Keratinocyte (primary cell): ENCODE measurements at regions not wholly inside any gene's neighbourhood (a gene's known extent, or its start where the extent isn't known, plus 50 kb on each side); places are given as distances from the start of the nearest gene placed in this dataset.

Source experiments
- DNase-seq: peaks from one replicate; pipeline ENCODE4 v3.0.0-alpha.2; 2011; ENCODE audit warnings: low read depth, missing footprints, low spot score
- FAIRE-seq: peaks from 2 replicates; lab custom pipeline; 2011; peaks lifted over from hg19 to GRCh38; lab: Jason Lieb, UNC
- H2AFZ ChIP-seq: 2 replicates; pipeline ENCODE4 v1.6.0; 2012; ENCODE audit warnings: low read length, control low read depth, inconsistent platforms; ENCODE audit not compliant: control insufficient read depth
- H3K27ac ChIP-seq: 2 replicates; pipeline ENCODE4 v1.5.1; 2011; ENCODE audit warnings: low read length; ENCODE audit not compliant: control insufficient read depth, insufficient read depth
- H3K27me3 ChIP-seq: 3 replicates; pipeline ENCODE4 v1.6.0; 2011; ENCODE audit warnings: low read length; ENCODE audit not compliant: control insufficient read depth, insufficient read depth; ENCODE audit errors: extremely low read depth
- H3K36me3 ChIP-seq, 2 experiments: 2 replicates in 1 of 2; 3 replicates in 1 of 2; pipeline ENCODE4 v1.5.1; 2011; ENCODE audit warnings: low read length in 2 of 2, mild to moderate bottlenecking in 1 of 2; ENCODE audit not compliant: control insufficient read depth in 2 of 2, insufficient read depth in 2 of 2; ENCODE audit errors: extremely low read depth in 1 of 2
- H3K4me1 ChIP-seq: 3 replicates; pipeline ENCODE4 v1.5.1; 2011; ENCODE audit warnings: low read length; ENCODE audit not compliant: control insufficient read depth, insufficient read depth; ENCODE audit errors: extremely low read depth
- H3K4me2 ChIP-seq: 3 replicates; pipeline ENCODE4 v1.6.0; 2011; ENCODE audit warnings: low read depth, low read length; ENCODE audit not compliant: control insufficient read depth, insufficient read depth; ENCODE audit errors: extremely low read depth
- H3K4me3 ChIP-seq, 3 experiments: fragments of 200-600 bp in 1 of 3; sonication (generic) in 1 of 3; 2 replicates in 2 of 3; 3 replicates in 1 of 3; pipeline ENCODE4 v1.5.1; 2011 to 2016; ENCODE audit warnings: low read length in 3 of 3, mild to moderate bottlenecking in 3 of 3, control low read depth in 2 of 3, inconsistent platforms in 1 of 3, low read depth in 1 of 3, mixed read lengths in 1 of 3, mixed run types in 1 of 3, moderate library complexity in 1 of 3; ENCODE audit not compliant: control insufficient read depth in 2 of 3, insufficient read depth in 2 of 3; ENCODE audit errors: extremely low read depth in 1 of 3
- H3K79me2 ChIP-seq: 2 replicates; pipeline ENCODE4 v1.6.0; 2012; ENCODE audit warnings: low read length; ENCODE audit not compliant: control insufficient read depth, insufficient read depth
- H3K9ac ChIP-seq: 3 replicates; pipeline ENCODE4 v1.6.0; 2011; ENCODE audit warnings: low read length; ENCODE audit not compliant: control insufficient read depth, insufficient read depth; ENCODE audit errors: extremely low read depth
- H3K9me1 ChIP-seq: 3 replicates; pipeline ENCODE4 v1.6.0; 2011; ENCODE audit warnings: low read length; ENCODE audit not compliant: control insufficient read depth, insufficient read depth; ENCODE audit errors: extremely low read depth
- H3K9me3 ChIP-seq: 2 replicates; pipeline ENCODE4 v1.5.1; 2012; ENCODE audit warnings: low read depth, low read length; ENCODE audit not compliant: control insufficient read depth
- H4K20me1 ChIP-seq: 3 replicates; pipeline ENCODE4 v1.6.0; 2011; ENCODE audit warnings: low read length; ENCODE audit not compliant: control insufficient read depth, insufficient read depth; ENCODE audit errors: extremely low read depth
- CTCF ChIP-seq, 3 experiments: IDR thresholded peaks in 1 of 3; conservative IDR thresholded peaks in 1 of 3; optimal IDR thresholded peaks in 1 of 3; 2 replicates in 2 of 3; 3 replicates in 1 of 3; pipeline versions ENCODE3 to v1.5.1; 2011; ENCODE audit warnings: low read length in 3 of 3, mild to moderate bottlenecking in 3 of 3, moderate library complexity in 2 of 3, control low read depth in 1 of 3, inconsistent platforms in 1 of 3; ENCODE audit not compliant: insufficient read depth in 2 of 3; ENCODE audit errors: extremely low read depth in 1 of 3
- EZH2 ChIP-seq: IDR thresholded peaks from one replicate; pipeline ENCODE4 v1.6.1; 2012; ENCODE audit warnings: inconsistent platforms, mild to moderate bottlenecking, low read length, moderate library complexity
- dilution Hi-C: fragments of 300-500 bp; cut with MboI; formaldehyde crosslinking; loops from one replicate; pipeline ENCODE4 v1.7.0; 2020; ENCODE audit warnings: low sequenced_read_pairs; ENCODE audit not compliant: extremely low pct_ligation_motif_present

GRCh38 chr13:44116562-44117332 lies 237.0 kb downstream of the LACC1 start:
- H2AFZ ChIP-seq = no peak overlapping the region
- no peaks in the 10 kb centered on the region for H3K4me1 ChIP-seq
- no peaks in the 10 kb centered on the region for H3K36me3 ChIP-seq
- H3K9me1 ChIP-seq = no peaks in the 10 kb centered on the region
- no peaks in the 10 kb centered on the region for H3K9me3 ChIP-seq
- no peak for TF ChIP-seq EZH2
- no peak for TF ChIP-seq CTCF (optimal IDR thresholded peaks at IDR 0.05 in 1 of 3, IDR thresholded peaks at IDR 0.05 in 1 of 3, conservative IDR thresholded peaks at IDR 0.05 in 1 of 3; ENCODE audit: extremely low read depth in 1 of 3, insufficient read depth in 2 of 3, low read length in 3 of 3)
- dilution Hi-C loops = no loop called here
- FAIRE-seq (no peak), DNase-seq (no peak)
- H3K9ac ChIP-seq = no peak overlapping the region
- H3K27me3 ChIP-seq = no peaks in the 10 kb centered on the region
- no peak overlapping the region for H3K27ac ChIP-seq
- no peak overlapping the region for H3K4me3 ChIP-seq
- H3K4me2 ChIP-seq = no peak overlapping the region
- H4K20me1 ChIP-seq = no peaks in the 10 kb centered on the region
- no peaks in the 10 kb centered on the region for H3K79me2 ChIP-seq

GRCh38 chr13:44117351-44117750 lies 237.6 kb downstream of the LACC1 start:
- Histone ChIP-seq H3K4me1 (no peaks in the 10 kb centered on the region), H2AFZ (no peak overlapping the region), H3K4me2 (no peak overlapping the region), H3K79me2 (no peaks in the 10 kb centered on the region), H3K9ac (no peak overlapping the region), H3K27ac (no peak overlapping the region), H3K9me1 (no peaks in the 10 kb centered on the region), H3K4me3 (no peak overlapping the region), H3K27me3 (no peaks in the 10 kb centered on the region), H4K20me1 (no peaks in the 10 kb centered on the region), H3K9me3 (no peaks in the 10 kb centered on the region), H3K36me3 (no peaks in the 10 kb centered on the region)
- TF ChIP-seq EZH2 = no peak
- no peak for TF ChIP-seq CTCF (optimal IDR thresholded peaks at IDR 0.05 in 1 of 3, IDR thresholded peaks at IDR 0.05 in 1 of 3, conservative IDR thresholded peaks at IDR 0.05 in 1 of 3; ENCODE audit: extremely low read depth in 1 of 3, insufficient read depth in 2 of 3, low read length in 3 of 3)
- FAIRE-seq = no peak
- no peak for DNase-seq
- dilution Hi-C loops = no loop called here
